CD8-positive, alpha-beta memory T cell (primary cell): ENCODE measurements at regions not wholly inside any gene's neighbourhood (a gene's known extent, or its start where the extent isn't known, plus 50 kb on each side); places are given as distances from the start of the nearest gene placed in this dataset.
A peak's percentile ranks its signal among the peaks of the same experiment; 100 is the strongest.

Experiments used
- CTCF ChIA-PET: fragments of 350-600 bp; sonication (Branson Sonifier 250); formaldehyde crosslinking; loops from one replicate; lab custom pipeline; 2021; ENCODE audit warnings: antibody characterized with exemption; lab: Charles Lee
- POLR2A ChIA-PET: fragments of 350-600 bp; sonication (Branson Sonifier 250); formaldehyde crosslinking; loops from one replicate; lab custom pipeline; 2021; ENCODE audit warnings: antibody characterized with exemption; lab: Charles Lee
- DNase-seq, 5 donors: peaks; one replicate each; pipeline versions ENCODE4 v3.0.0 to v3.0.0-alpha.2; 2020 to 2022; ENCODE audit warnings: mixed read lengths in 1 of 5
- H3K27ac ChIP-seq: one replicate; pipeline ENCODE4 v1.7.0; 2013; ENCODE audit warnings: low read depth, mild to moderate bottlenecking, low read length, moderate library complexity
- H3K27me3 ChIP-seq: 2 replicates; pipeline ENCODE4 v1.7.0; 2013; ENCODE audit warnings: low read length, mild to moderate bottlenecking; ENCODE audit not compliant: insufficient read depth, poor library complexity, severe bottlenecking
- H3K36me3 ChIP-seq: 2 replicates; pipeline ENCODE4 v1.7.0; 2013; ENCODE audit warnings: mild to moderate bottlenecking, low read length, moderate library complexity; ENCODE audit not compliant: insufficient read depth
- H3K4me1 ChIP-seq: 2 replicates; pipeline ENCODE4 v1.7.0; 2013; ENCODE audit warnings: mild to moderate bottlenecking, low read length, moderate library complexity; ENCODE audit not compliant: insufficient read depth
- H3K4me3 ChIP-seq: 2 replicates; pipeline ENCODE4 v1.7.0; 2013; ENCODE audit warnings: mild to moderate bottlenecking, low read length
- H3K9me3 ChIP-seq: 2 replicates; pipeline ENCODE4 v1.7.0; 2013; ENCODE audit warnings: mild to moderate bottlenecking, low read length
- H3K27ac Mint-ChIP-seq, 8 donors: one replicate each; pipeline ENCODE4 v1.8.0; 2020 to 2021; ENCODE audit warnings: mixed read lengths in 8 of 8, mild to moderate bottlenecking in 6 of 8, inconsistent platforms in 3 of 8, moderate library complexity in 3 of 8
- H3K27me3 Mint-ChIP-seq, 2 donors: one replicate each; pipeline ENCODE4 v1.8.0; 2020 to 2021; ENCODE audit warnings: mixed read lengths in 2 of 2, mild to moderate bottlenecking in 1 of 2, moderate library complexity in 1 of 2
- H3K36me3 Mint-ChIP-seq, 3 donors: one replicate each; pipeline ENCODE4 v1.8.0; 2020 to 2021; ENCODE audit warnings: mixed read lengths in 3 of 3, inconsistent platforms in 1 of 3, mild to moderate bottlenecking in 1 of 3
- H3K4me1 Mint-ChIP-seq, 3 donors: one replicate each; pipeline ENCODE4 v1.8.0; 2020 to 2021; ENCODE audit warnings: mixed read lengths in 3 of 3, inconsistent platforms in 1 of 3, mild to moderate bottlenecking in 1 of 3
- H3K4me3 Mint-ChIP-seq, 7 donors: one replicate each; pipeline ENCODE4 v1.8.0; 2020 to 2021; ENCODE audit warnings: mixed read lengths in 7 of 7, mild to moderate bottlenecking in 6 of 7, moderate library complexity in 4 of 7, inconsistent platforms in 2 of 7
- H3K9me3 Mint-ChIP-seq, 5 donors: one replicate each; pipeline ENCODE4 v1.8.0; 2020 to 2022; ENCODE audit warnings: mixed read lengths in 5 of 5, mild to moderate bottlenecking in 3 of 5, moderate library complexity in 2 of 5, inconsistent platforms in 1 of 5

DNA sequence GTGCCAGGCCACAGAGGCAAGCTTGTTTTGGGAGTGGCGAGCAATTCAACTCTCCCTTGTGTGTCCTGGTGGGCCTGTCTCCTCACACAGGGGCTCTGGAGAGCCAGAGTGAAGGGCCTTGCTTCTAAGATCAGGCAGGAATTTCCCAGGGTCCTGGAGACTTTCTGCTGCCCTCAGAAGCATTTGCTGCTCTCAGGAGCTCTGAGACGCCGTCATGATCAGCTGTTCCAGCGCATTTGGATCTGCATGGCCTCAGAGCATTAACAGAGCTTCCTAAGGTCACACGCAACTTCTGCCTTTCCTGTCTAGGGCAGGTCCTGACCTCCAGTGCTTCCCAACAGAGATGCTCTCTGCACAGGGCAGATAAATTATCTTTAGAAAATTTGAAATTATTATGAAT lies 52.2 kb upstream of the C10orf90 start:
- no peaks in the 10 kb centered on the region for H3K4me1 ChIP-seq
- Mint-ChIP-seq H3K4me3 (no peak overlapping the region), H3K4me1 (no peaks in the 10 kb centered on the region), H3K27me3 (peaks cover 0 to 1% of the 10 kb centered on the region in 2 donors), H3K36me3 (no peaks in the 10 kb centered on the region), H3K27ac (no peak overlapping the region), H3K9me3 (peaks cover 3 to 10% (median 7%) of the 10 kb centered on the region in 5 donors)
- CTCF ChIA-PET, result no interaction called here
- H3K27ac ChIP-seq, result no peak overlapping the region
- no peak for DNase-seq
- H3K9me3 ChIP-seq, result no peaks in the 10 kb centered on the region
- POLR2A ChIA-PET, result no interaction called here
- no peaks in the 10 kb centered on the region for H3K36me3 ChIP-seq
- H3K27me3 ChIP-seq, result no peaks in the 10 kb centered on the region
- no peak overlapping the region for H3K4me3 ChIP-seq

DNA sequence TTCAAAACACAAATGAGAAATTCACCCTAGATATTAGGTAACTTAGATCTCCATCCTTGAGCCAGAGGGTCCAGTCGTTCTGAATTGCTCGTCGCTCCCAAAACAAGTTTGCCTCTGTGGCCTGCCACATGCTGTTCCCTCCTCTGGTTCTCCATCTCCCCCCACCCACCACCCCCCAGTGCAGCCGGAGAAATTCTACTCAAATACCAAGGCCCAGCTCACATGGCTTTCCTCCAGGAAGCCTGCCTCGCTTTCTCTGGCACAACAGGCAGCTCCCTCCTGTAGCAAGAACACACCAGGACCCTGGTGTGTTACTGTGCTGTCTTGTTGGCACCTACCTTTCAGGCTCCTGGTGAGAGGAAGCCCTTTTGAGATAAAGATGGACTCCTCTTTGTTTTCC lies 52.7 kb upstream of the C10orf90 start:
- Histone ChIP-seq H3K4me1 (no peaks in the 10 kb centered on the region), H3K9me3 (no peaks in the 10 kb centered on the region), H3K27me3 (no peaks in the 10 kb centered on the region), H3K4me3 (no peak overlapping the region), H3K36me3 (no peaks in the 10 kb centered on the region), H3K27ac (no peak overlapping the region)
- no peaks in the 10 kb centered on the region for H3K36me3 Mint-ChIP-seq
- H3K27me3 Mint-ChIP-seq, result peaks cover 0 to 1% of the 10 kb centered on the region in 2 donors
- POLR2A ChIA-PET, result no interaction called here
- peaks cover 4 to 10% (median 7%) of the 10 kb centered on the region in 5 donors for H3K9me3 Mint-ChIP-seq
- no peak overlapping the region for H3K27ac Mint-ChIP-seq
- H3K4me3 Mint-ChIP-seq, result no peak overlapping the region
- H3K4me1 Mint-ChIP-seq, result no peaks in the 10 kb centered on the region
- CTCF ChIA-PET, result no interaction called here
- no peak for DNase-seq

DNA sequence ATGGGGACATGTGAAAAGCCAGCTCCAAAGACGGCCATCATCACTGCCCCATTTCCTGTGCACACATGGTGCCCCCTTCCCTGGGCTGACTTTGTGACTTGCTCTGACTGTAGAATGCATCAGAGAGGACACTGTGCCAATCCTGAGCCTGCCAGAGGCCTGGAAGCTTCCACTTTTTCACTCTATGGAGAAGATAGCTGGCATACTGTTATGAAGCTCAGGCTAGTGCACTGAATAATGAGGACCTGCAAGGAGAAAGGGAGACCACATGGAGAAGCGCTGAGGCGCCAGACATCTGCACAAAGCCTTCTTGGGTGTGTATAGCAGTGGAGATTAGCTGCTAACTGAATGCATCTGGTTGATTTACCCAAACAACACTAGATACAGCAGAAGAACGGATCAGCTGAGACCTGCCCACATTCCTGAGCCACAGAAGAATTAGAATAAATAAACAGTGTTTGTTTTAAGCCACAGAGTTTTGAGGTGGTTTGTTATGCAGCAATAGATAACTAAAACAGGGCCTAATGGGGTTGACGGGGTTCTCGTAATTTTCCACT lies 58.9 kb upstream of the C10orf90 start:
- H3K27me3 Mint-ChIP-seq, result no peaks in the 10 kb centered on the region

DNA sequence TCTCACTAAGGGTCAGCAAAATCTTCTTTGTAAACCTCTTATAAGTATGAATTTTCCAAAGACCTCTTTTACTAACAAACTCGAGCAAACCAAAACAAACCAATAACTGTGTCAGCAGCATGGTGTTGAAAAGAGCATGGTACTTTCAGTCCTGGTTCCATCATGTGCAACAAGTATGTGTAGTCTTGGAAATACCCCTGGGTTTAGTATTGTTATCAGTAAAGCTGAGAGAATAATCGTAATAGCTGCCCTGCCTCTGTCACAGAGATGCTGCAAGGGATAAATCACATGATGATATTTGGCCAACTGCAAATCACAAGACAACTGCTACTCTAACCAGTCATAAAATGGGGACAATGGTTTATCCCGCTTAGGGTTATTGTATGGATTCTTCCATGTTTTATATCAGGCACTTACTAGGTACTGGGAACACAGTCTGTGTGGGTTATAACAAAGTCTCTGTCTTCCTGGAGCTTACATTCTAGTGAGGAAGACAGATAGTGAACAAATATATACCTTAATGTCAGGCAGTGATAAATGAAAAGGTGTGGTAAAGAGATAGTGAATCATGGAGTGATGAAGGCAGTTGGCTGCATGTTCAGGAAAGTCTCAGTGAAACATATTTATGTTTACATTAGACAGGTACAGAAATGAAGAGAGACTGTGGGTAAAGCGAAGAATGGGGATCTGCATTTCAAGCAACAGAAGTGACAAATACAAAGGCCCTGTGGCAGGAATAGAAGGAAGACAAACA lies 60.5 kb upstream of the C10orf90 start:
- Histone ChIP-seq H3K9me3 (no peaks in the 10 kb centered on the region), H3K27ac (no peak overlapping the region), H3K36me3 (no peaks in the 10 kb centered on the region), H3K4me3 (no peak overlapping the region), H3K4me1 (no peaks in the 10 kb centered on the region), H3K27me3 (no peaks in the 10 kb centered on the region)
- Mint-ChIP-seq H3K4me3 (no peak overlapping the region), H3K27me3 (no peaks in the 10 kb centered on the region), H3K9me3 (peaks cover 0 to 4% (median 1%) of the 10 kb centered on the region in 5 donors), H3K27ac (no peak overlapping the region), H3K4me1 (no peaks in the 10 kb centered on the region), H3K36me3 (no peaks in the 10 kb centered on the region)
- no peak for DNase-seq
- ChIA-PET CTCF (no interaction called here), POLR2A (no interaction called here)

More for the DNA sequence above, 58.9 kb upstream of the C10orf90 start:
- no peak for DNase-seq
- Mint-ChIP-seq H3K27ac (peak overlapping the region in 1 of 8 donors; percentile 65), H3K4me3 (no peak overlapping the region), H3K4me1 (no peaks in the 10 kb centered on the region), H3K36me3 (no peaks in the 10 kb centered on the region), H3K9me3 (peaks cover 1 to 8% (median 4%) of the 10 kb centered on the region in 5 donors)
- Histone ChIP-seq H3K36me3 (no peaks in the 10 kb centered on the region), H3K4me1 (no peaks in the 10 kb centered on the region), H3K9me3 (no peaks in the 10 kb centered on the region), H3K27ac (no peak overlapping the region), H3K27me3 (no peaks in the 10 kb centered on the region), H3K4me3 (no peak overlapping the region)
- ChIA-PET CTCF (no interaction called here), POLR2A (no interaction called here)

DNA sequence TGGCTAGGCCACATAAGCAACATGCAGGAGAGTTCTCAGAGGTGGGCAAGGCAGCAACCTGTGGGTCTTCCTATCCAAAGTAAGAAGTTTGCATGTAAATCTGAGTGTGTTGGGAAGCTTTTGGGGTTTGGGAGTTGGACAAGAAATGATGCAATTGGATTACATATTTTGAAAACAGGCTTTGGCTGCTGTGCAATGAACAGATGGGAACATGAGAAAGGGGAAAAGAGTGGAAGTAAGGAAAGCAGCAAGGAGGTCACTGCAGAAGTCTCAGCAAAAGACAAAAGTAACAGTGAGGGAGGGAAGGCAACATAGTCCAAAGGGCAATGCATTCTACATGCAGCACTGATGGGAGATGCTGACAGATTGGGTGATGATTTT lies 61.1 kb upstream of the C10orf90 start:
- no peak overlapping the region for H3K4me3 ChIP-seq
- no peaks in the 10 kb centered on the region for H3K27me3 Mint-ChIP-seq
- no peak overlapping the region for H3K27ac Mint-ChIP-seq
- no peaks in the 10 kb centered on the region for H3K4me1 Mint-ChIP-seq
- POLR2A ChIA-PET, result no interaction called here
- H3K9me3 ChIP-seq, result no peaks in the 10 kb centered on the region
- H3K36me3 Mint-ChIP-seq, result no peaks in the 10 kb centered on the region
- DNase-seq, result no peak
- no peaks in the 10 kb centered on the region for H3K4me1 ChIP-seq
- peaks cover 0 to 4% (median 1%) of the 10 kb centered on the region in 5 donors for H3K9me3 Mint-ChIP-seq
- H3K27me3 ChIP-seq, result no peaks in the 10 kb centered on the region
- no peak overlapping the region for H3K4me3 Mint-ChIP-seq
- CTCF ChIA-PET, result no interaction called here
- no peaks in the 10 kb centered on the region for H3K36me3 ChIP-seq
- no peak overlapping the region for H3K27ac ChIP-seq

DNA sequence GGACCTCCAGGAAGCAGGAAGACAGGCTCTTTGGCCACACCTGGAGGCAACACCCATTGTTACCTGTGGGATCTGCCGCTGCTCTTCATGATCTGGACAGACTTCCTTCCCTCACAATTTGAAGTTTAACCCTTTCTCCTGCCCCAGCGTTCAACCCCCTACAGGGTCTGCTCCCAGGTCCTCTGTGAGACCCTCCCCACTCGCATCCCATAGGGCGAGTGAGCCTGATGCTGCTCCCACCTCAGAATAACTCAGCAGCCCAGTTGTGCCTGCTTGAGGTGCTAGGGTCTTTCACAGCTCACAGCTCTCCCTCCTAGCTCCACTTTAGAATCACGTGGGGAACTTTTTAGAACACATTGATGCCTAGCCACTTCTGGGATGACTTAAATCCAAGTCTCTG lies 61.8 kb upstream of the C10orf90 start:
- Mint-ChIP-seq H3K27me3 (no peaks in the 10 kb centered on the region), H3K27ac (no peak overlapping the region), H3K4me3 (no peak overlapping the region), H3K4me1 (no peaks in the 10 kb centered on the region), H3K9me3 (peaks cover 0 to 4% (median 1%) of the 10 kb centered on the region in 5 donors), H3K36me3 (no peaks in the 10 kb centered on the region)
- Histone ChIP-seq H3K9me3 (no peaks in the 10 kb centered on the region), H3K27ac (no peak overlapping the region), H3K4me3 (no peak overlapping the region), H3K36me3 (no peaks in the 10 kb centered on the region), H3K4me1 (no peaks in the 10 kb centered on the region), H3K27me3 (no peaks in the 10 kb centered on the region)
- ChIA-PET POLR2A (no interaction called here), CTCF (no interaction called here)
- DNase-seq, result no peak

DNA sequence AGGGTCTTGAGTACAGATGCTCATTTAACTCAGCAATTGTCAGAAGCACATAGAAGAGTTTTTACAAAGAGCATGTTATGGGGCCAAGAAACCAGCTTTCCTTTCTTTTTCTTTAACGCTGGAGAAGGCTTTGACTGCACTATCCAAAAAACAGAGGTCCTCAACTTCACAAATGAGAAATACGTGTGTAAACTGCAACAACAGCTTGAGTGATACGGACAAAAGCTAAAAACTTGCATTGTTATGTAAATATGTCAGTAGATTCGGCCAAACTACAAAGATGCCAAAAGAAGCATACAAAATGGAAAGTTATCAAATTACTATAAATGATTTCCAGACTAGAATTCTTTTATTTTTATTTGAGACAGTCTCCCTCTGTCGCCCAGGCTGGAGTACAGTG lies 62.4 kb upstream of the C10orf90 start:
- H3K4me1 ChIP-seq, result no peaks in the 10 kb centered on the region
- no peak overlapping the region for H3K4me3 Mint-ChIP-seq
- no peaks in the 10 kb centered on the region for H3K27me3 ChIP-seq
- H3K27ac Mint-ChIP-seq, result no peak overlapping the region
- ChIA-PET CTCF (no interaction called here), POLR2A (no interaction called here)
- no peaks in the 10 kb centered on the region for H3K27me3 Mint-ChIP-seq
- H3K36me3 Mint-ChIP-seq, result no peaks in the 10 kb centered on the region
- no peaks in the 10 kb centered on the region for H3K36me3 ChIP-seq
- DNase-seq, result no peak
- H3K4me3 ChIP-seq, result no peak overlapping the region
- no peaks in the 10 kb centered on the region for H3K9me3 ChIP-seq
- peaks cover 0 to 1% (median 0%) of the 10 kb centered on the region in 5 donors for H3K9me3 Mint-ChIP-seq
- H3K4me1 Mint-ChIP-seq, result no peaks in the 10 kb centered on the region
- H3K27ac ChIP-seq, result no peak overlapping the region

DNA sequence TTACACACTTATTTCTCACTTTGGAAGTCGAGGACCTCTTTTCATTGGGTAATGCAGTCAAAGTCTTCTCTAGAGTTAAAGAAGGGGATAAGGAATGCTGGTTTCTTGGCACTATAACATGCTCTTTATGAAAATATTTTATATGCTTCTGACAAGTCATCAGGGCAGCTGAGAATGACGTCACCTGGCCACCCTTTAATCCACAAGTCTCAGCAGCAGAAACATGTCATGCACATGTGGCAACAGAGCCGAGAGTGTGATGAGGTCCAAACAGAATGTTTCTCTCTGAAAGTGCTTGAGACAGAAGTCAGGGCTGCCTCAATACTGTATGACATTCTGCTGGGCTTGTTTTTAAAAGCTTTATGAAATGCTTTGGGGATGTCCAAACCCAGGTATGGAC lies 63.5 kb upstream of the C10orf90 start:
- H3K4me1 ChIP-seq, result no peaks in the 10 kb centered on the region
- POLR2A ChIA-PET, result no interaction called here
- H3K9me3 Mint-ChIP-seq, result peaks cover 0 to 2% (median 0%) of the 10 kb centered on the region in 5 donors
- no peak for DNase-seq
- no peaks in the 10 kb centered on the region for H3K4me1 Mint-ChIP-seq
- H3K9me3 ChIP-seq, result no peaks in the 10 kb centered on the region
- no peak overlapping the region for H3K4me3 ChIP-seq
- no peaks in the 10 kb centered on the region for H3K36me3 ChIP-seq
- no peak overlapping the region for H3K27ac Mint-ChIP-seq
- H3K27ac ChIP-seq, result no peak overlapping the region
- no peaks in the 10 kb centered on the region for H3K27me3 ChIP-seq
- CTCF ChIA-PET, result no interaction called here
- no peaks in the 10 kb centered on the region for H3K36me3 Mint-ChIP-seq
- H3K27me3 Mint-ChIP-seq, result no peaks in the 10 kb centered on the region
- H3K4me3 Mint-ChIP-seq, result no peak overlapping the region
